ENCODE measurements at regions not wholly inside any gene's neighbourhood (a gene's known extent, or its start where the extent isn't known, plus 50 kb on each side); places are given as distances from the start of the nearest gene placed in this dataset.

GRCh38 chr11:87897921-87898320 lies 277.3 kb downstream of the RAB38 start:
- Histone ChIP-seq H3K27me3 (ENCODE audit: control insufficient read depth, insufficient read depth, low read length) (no peaks in the 10 kb centered on the region), H3K27ac (ENCODE audit: insufficient read depth, low read length) (no peak overlapping the region), H2AFZ (ENCODE audit: low read length) (no peak overlapping the region), H3K9me3 (ENCODE audit: control insufficient read depth, insufficient read depth, low read depth, low read length) (no peaks in the 10 kb centered on the region), H3K4me3 (replicated peaks in 1 of 4; ENCODE audit: control extremely low read depth in 1 of 4, insufficient read depth in 1 of 4, low read depth in 3 of 4, low read length in 4 of 4) (no peak overlapping the region), H4K20me1 (ENCODE audit: control insufficient read depth, extremely low read depth, insufficient read depth, low read length) (no peaks in the 10 kb centered on the region), H3K9ac (ENCODE audit: insufficient read depth, low read length) (no peak overlapping the region), H3K4me1 (ENCODE audit: control insufficient read depth, extremely low read depth, insufficient read depth, low read length) (no peaks in the 10 kb centered on the region), H3K36me3 (ENCODE audit: control insufficient read depth, insufficient read depth, low read length) (no peaks in the 10 kb centered on the region), H3K79me2 (ENCODE audit: control insufficient read depth, insufficient read depth, low read length) (no peaks in the 10 kb centered on the region), H3K4me2 (ENCODE audit: extremely low read depth, insufficient read depth, low read length) (no peak overlapping the region)
- TF ChIP-seq EZH2 (IDR thresholded peaks at IDR 0.05; ENCODE audit: low read length, missing control alignments) (no peak), CTCF (conservative IDR thresholded peaks at IDR 0.05 in 1 of 2, IDR thresholded peaks at IDR 0.05 in 1 of 2; ENCODE audit: low read depth in 1 of 2, low read length in 2 of 2) (no peak)
- DNase-seq (ENCODE audit: low read depth in 2 of 2): no peak

DNA sequence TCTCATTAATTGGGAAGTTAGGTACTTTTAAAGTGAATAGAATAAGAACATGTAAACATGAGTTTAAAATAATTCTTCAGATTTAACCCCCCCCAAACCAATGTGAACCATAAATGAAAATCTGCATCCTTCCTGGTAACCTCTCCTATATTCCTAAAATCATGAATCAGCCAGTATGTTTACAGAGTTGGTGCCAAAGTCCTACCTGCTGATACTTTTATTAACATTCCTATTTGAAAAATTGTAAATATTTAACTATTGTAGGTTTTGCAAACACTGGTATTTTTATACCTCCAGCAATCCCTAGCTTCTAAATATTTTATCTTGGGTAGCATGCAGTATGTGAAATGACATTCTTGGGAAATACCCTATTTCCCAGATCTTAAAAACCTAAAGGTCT lies 278.2 kb downstream of the RAB38 start:
- H2AFZ ChIP-seq (ENCODE audit: low read length): no peak overlapping the region
- no peak overlapping the region for H3K27ac ChIP-seq (ENCODE audit: insufficient read depth, low read length)
- no peak overlapping the region for H3K9ac ChIP-seq (ENCODE audit: insufficient read depth, low read length)
- H3K27me3 ChIP-seq (ENCODE audit: control insufficient read depth, insufficient read depth, low read length): no peaks in the 10 kb centered on the region
- no peaks in the 10 kb centered on the region for H3K36me3 ChIP-seq (ENCODE audit: control insufficient read depth, insufficient read depth, low read length)
- no peaks in the 10 kb centered on the region for H4K20me1 ChIP-seq (ENCODE audit: control insufficient read depth, extremely low read depth, insufficient read depth, low read length)
- no peak for DNase-seq (ENCODE audit: low read depth in 2 of 2)
- H3K79me2 ChIP-seq (ENCODE audit: control insufficient read depth, insufficient read depth, low read length): no peaks in the 10 kb centered on the region
- H3K9me3 ChIP-seq (ENCODE audit: control insufficient read depth, insufficient read depth, low read depth, low read length): no peaks in the 10 kb centered on the region
- TF ChIP-seq CTCF (conservative IDR thresholded peaks at IDR 0.05 in 1 of 2, IDR thresholded peaks at IDR 0.05 in 1 of 2; ENCODE audit: low read depth in 1 of 2, low read length in 2 of 2) (no peak), EZH2 (IDR thresholded peaks at IDR 0.05; ENCODE audit: low read length, missing control alignments) (no peak)
- no peak overlapping the region for H3K4me2 ChIP-seq (ENCODE audit: extremely low read depth, insufficient read depth, low read length)
- H3K4me3 ChIP-seq (replicated peaks in 1 of 4; ENCODE audit: control extremely low read depth in 1 of 4, insufficient read depth in 1 of 4, low read depth in 3 of 4, low read length in 4 of 4): no peak overlapping the region
- no peaks in the 10 kb centered on the region for H3K4me1 ChIP-seq (ENCODE audit: control insufficient read depth, extremely low read depth, insufficient read depth, low read length)

GRCh38 chr11:87894961-87895360 lies 280.3 kb downstream of the RAB38 start:
- Histone ChIP-seq H3K9ac (ENCODE audit: insufficient read depth, low read length) (no peak overlapping the region), H3K4me2 (ENCODE audit: extremely low read depth, insufficient read depth, low read length) (no peak overlapping the region), H3K27ac (ENCODE audit: insufficient read depth, low read length) (no peak overlapping the region), H4K20me1 (ENCODE audit: control insufficient read depth, extremely low read depth, insufficient read depth, low read length) (no peaks in the 10 kb centered on the region), H3K79me2 (ENCODE audit: control insufficient read depth, insufficient read depth, low read length) (no peaks in the 10 kb centered on the region), H3K9me3 (ENCODE audit: control insufficient read depth, insufficient read depth, low read depth, low read length) (no peaks in the 10 kb centered on the region), H3K27me3 (ENCODE audit: control insufficient read depth, insufficient read depth, low read length) (no peaks in the 10 kb centered on the region), H2AFZ (ENCODE audit: low read length) (no peak overlapping the region), H3K36me3 (ENCODE audit: control insufficient read depth, insufficient read depth, low read length) (no peaks in the 10 kb centered on the region), H3K4me1 (ENCODE audit: control insufficient read depth, extremely low read depth, insufficient read depth, low read length) (no peaks in the 10 kb centered on the region), H3K4me3 (replicated peaks in 1 of 4; ENCODE audit: control extremely low read depth in 1 of 4, insufficient read depth in 1 of 4, low read depth in 3 of 4, low read length in 4 of 4) (no peak overlapping the region)
- no peak for DNase-seq (ENCODE audit: low read depth in 2 of 2)
- no peak for TF ChIP-seq CTCF (conservative IDR thresholded peaks at IDR 0.05 in 1 of 2, IDR thresholded peaks at IDR 0.05 in 1 of 2; ENCODE audit: low read depth in 1 of 2, low read length in 2 of 2)
